Type B pancreatic cell (in vitro differentiated cells): ENCODE measurements at regions not wholly inside any gene's neighbourhood (a gene's known extent, or its start where the extent isn't known, plus 50 kb on each side); places are given as distances from the start of the nearest gene placed in this dataset.

ENCODE experiments used
- DNase-seq: peaks from one replicate; pipeline ENCODE4 v3.0.0; 2021; ENCODE audit warnings: mixed read lengths; ENCODE audit not compliant: unreplicated experiment; ENCODE audit errors: extremely low spot score
- H3K27ac Mint-ChIP-seq: 2 replicates; pipeline ENCODE4 v1.8.0; 2021; ENCODE audit warnings: mild to moderate bottlenecking, mixed read lengths
- H3K27me3 Mint-ChIP-seq: 2 replicates; pipeline ENCODE4 v1.8.0; 2021; ENCODE audit warnings: mixed read lengths
- H3K36me3 Mint-ChIP-seq: 2 replicates; pipeline ENCODE4 v1.8.0; 2021; ENCODE audit warnings: mixed read lengths
- H3K4me1 Mint-ChIP-seq: one replicate; pipeline ENCODE4 v1.8.0; 2021; ENCODE audit warnings: mixed read lengths; ENCODE audit not compliant: unreplicated experiment
- H3K4me3 Mint-ChIP-seq: 2 replicates; pipeline ENCODE4 v1.8.0; 2021; ENCODE audit warnings: mild to moderate bottlenecking, mixed read lengths
- H3K9me3 Mint-ChIP-seq: 2 replicates; pipeline ENCODE4 v1.8.0; 2021; ENCODE audit warnings: mixed read lengths
- CTCF ChIP-seq: fragments of 200-600 bp; sonication (generic); conservative IDR thresholded peaks from 2 replicates; pipeline ENCODE4 v1.5.0; 2021; ENCODE audit warnings: antibody characterized with exemption, mild to moderate bottlenecking

GRCh38 chr9:78848061-78848460 lies 551.1 kb downstream of the PSAT1 start:
- Mint-ChIP-seq H3K4me3 (no peak overlapping the region), H3K4me1 (no peaks in the 10 kb centered on the region), H3K27me3 (peaks cover 21% of the 10 kb centered on the region), H3K27ac (no peak overlapping the region), H3K36me3 (no peaks in the 10 kb centered on the region), H3K9me3 (peaks cover 12% of the 10 kb centered on the region)
- TF ChIP-seq CTCF, result no peak
- DNase-seq, result no peak

- peak overlapping the region; percentile 6 for H3K4me3 Mint-ChIP-seq
- no peaks in the 10 kb centered on the region for H3K9me3 Mint-ChIP-seq
- no peak overlapping the region for H3K27ac Mint-ChIP-seq
- H3K4me1 Mint-ChIP-seq, result peaks cover 24% of the 10 kb centered on the region
- H3K36me3 Mint-ChIP-seq, result no peaks in the 10 kb centered on the region
- H3K27me3 Mint-ChIP-seq, result peaks cover 72% of the 10 kb centered on the region
- no peak for TF ChIP-seq CTCF
- DNase-seq, result no peak
Observed at GRCh38 chr9:78856144-78856543, 559.2 kb downstream of the PSAT1 start.

GRCh38 chr9:78856781-78857180 lies 559.9 kb downstream of the PSAT1 start:
- peak overlapping the region; percentile 6 for H3K4me3 Mint-ChIP-seq
- H3K27ac Mint-ChIP-seq, result no peak overlapping the region
- peaks cover 24% of the 10 kb centered on the region for H3K4me1 Mint-ChIP-seq
- DNase-seq, result no peak
- peaks cover 71% of the 10 kb centered on the region for H3K27me3 Mint-ChIP-seq
- TF ChIP-seq CTCF, result no peak
- no peaks in the 10 kb centered on the region for H3K9me3 Mint-ChIP-seq
- no peaks in the 10 kb centered on the region for H3K36me3 Mint-ChIP-seq

GRCh38 chr9:78857373-78858225 lies 560.7 kb downstream of the PSAT1 start:
- Mint-ChIP-seq H3K27me3 (peaks cover 70% of the 10 kb centered on the region), H3K9me3 (no peaks in the 10 kb centered on the region), H3K27ac (no peak overlapping the region), H3K36me3 (no peaks in the 10 kb centered on the region), H3K4me3 (peak overlapping the region; percentile 13), H3K4me1 (peaks cover 24% of the 10 kb centered on the region)
- DNase-seq, result no peak
- no peak for TF ChIP-seq CTCF

GRCh38 chr9:78858266-78858665 lies 561.3 kb downstream of the PSAT1 start:
- Mint-ChIP-seq H3K4me3 (no peak overlapping the region), H3K4me1 (peaks cover 24% of the 10 kb centered on the region), H3K27me3 (peaks cover 70% of the 10 kb centered on the region), H3K36me3 (no peaks in the 10 kb centered on the region), H3K9me3 (no peaks in the 10 kb centered on the region), H3K27ac (no peak overlapping the region)
- no peak for TF ChIP-seq CTCF
- no peak for DNase-seq
